Liver (tissue), 8 donors: ENCODE measurements at regions not wholly inside any gene's neighbourhood (a gene's known extent, or its start where the extent isn't known, plus 50 kb on each side); places are given as distances from the start of the nearest gene placed in this dataset.

ENCODE experiments used
- DNase-seq: peaks from one replicate; pipeline ENCODE4 v3.0.0-alpha.2; 2017; ENCODE audit warnings: low spot score
- H3K27ac ChIP-seq, 2 donors: one replicate each; pipeline ENCODE4 v1.7.0; 2013; ENCODE audit warnings: inconsistent platforms in 2 of 2, low read length in 2 of 2, control low read depth in 1 of 2, low read depth in 1 of 2, mild to moderate bottlenecking in 1 of 2
- H3K27me3 ChIP-seq, 4 donors: one replicate each; pipeline versions ENCODE4 v1.6.1 to v1.7.0; 2013; ENCODE audit warnings: low read length in 3 of 4, inconsistent platforms in 1 of 4, mild to moderate bottlenecking in 1 of 4, moderate library complexity in 1 of 4; ENCODE audit not compliant: control insufficient read depth in 4 of 4, insufficient read depth in 4 of 4
- H3K36me3 ChIP-seq, 4 donors: one replicate each; pipeline versions ENCODE4 v1.6.1 to v1.7.0; 2013; ENCODE audit warnings: low read length in 3 of 4, mild to moderate bottlenecking in 3 of 4, low read depth in 1 of 4, moderate library complexity in 1 of 4; ENCODE audit not compliant: control insufficient read depth in 4 of 4, insufficient read depth in 3 of 4
- H3K4me1 ChIP-seq, 4 donors: one replicate each; pipeline versions ENCODE4 v1.6.1 to v1.7.0; 2013; ENCODE audit warnings: low read length in 3 of 4, mild to moderate bottlenecking in 3 of 4, moderate library complexity in 1 of 4; ENCODE audit not compliant: control insufficient read depth in 4 of 4, insufficient read depth in 4 of 4
- H3K4me3 ChIP-seq, 3 donors: one replicate each; pipeline versions ENCODE4 v1.6.1 to v1.7.0; 2013; ENCODE audit warnings: low read length in 3 of 3, control low read depth in 1 of 3, low read depth in 1 of 3, mild to moderate bottlenecking in 1 of 3
- H3K9ac ChIP-seq, 2 donors: one replicate each; pipeline ENCODE4 v1.7.0; 2013; ENCODE audit warnings: low read length in 2 of 2, mild to moderate bottlenecking in 2 of 2, moderate library complexity in 2 of 2, control low read depth in 1 of 2, low read depth in 1 of 2
- H3K9me3 ChIP-seq, 4 donors: one replicate each; pipeline versions ENCODE4 v1.6.1 to v1.7.0; 2013; ENCODE audit warnings: low read length in 3 of 4; ENCODE audit not compliant: control insufficient read depth in 4 of 4
- EGR1 ChIP-seq, 2 donors: IDR thresholded peaks; 2 replicates each; pipeline ENCODE4 v1.6.1; 2016 to 2018; ENCODE audit warnings: antibody characterized with exemption in 2 of 2, low read depth in 2 of 2
- FOXA1 ChIP-seq: IDR thresholded peaks from 2 replicates; pipeline ENCODE4 v1.6.1; 2016; ENCODE audit warnings: antibody characterized with exemption
- FOXA2 ChIP-seq: IDR thresholded peaks from 2 replicates; pipeline ENCODE4 v1.6.1; 2016; ENCODE audit warnings: antibody characterized with exemption
- GABPA ChIP-seq, 2 donors: IDR thresholded peaks in 1 of 2; conservative IDR thresholded peaks in 1 of 2; 2 replicates each; pipeline ENCODE4 v1.6.1; 2016; ENCODE audit warnings: antibody characterized with exemption in 2 of 2, mild to moderate bottlenecking in 1 of 2, moderate library complexity in 1 of 2
- HNF4A ChIP-seq, 2 donors: conservative IDR thresholded peaks; 2 replicates each; pipeline ENCODE4 v1.6.1; 2016; ENCODE audit warnings: antibody characterized with exemption in 2 of 2, mild to moderate bottlenecking in 2 of 2
- HNF4G ChIP-seq: IDR thresholded peaks from 2 replicates; pipeline ENCODE4 v1.6.1; 2016; ENCODE audit warnings: antibody characterized with exemption
- JUND ChIP-seq, 2 donors: IDR thresholded peaks; 2 replicates each; pipeline ENCODE4 v1.6.1; 2016; ENCODE audit warnings: antibody characterized with exemption in 2 of 2
- NR2F2 ChIP-seq: IDR thresholded peaks from 2 replicates; pipeline ENCODE4 v1.6.1; 2016; ENCODE audit warnings: antibody characterized with exemption
- RAD21 ChIP-seq, 2 donors: IDR thresholded peaks; 2 replicates each; pipeline ENCODE4 v1.6.1; 2016; ENCODE audit warnings: antibody characterized with exemption in 2 of 2, mild to moderate bottlenecking in 2 of 2
- RXRA ChIP-seq, 2 donors: IDR thresholded peaks; 2 replicates each; pipeline ENCODE4 v1.6.1; 2017 to 2018; ENCODE audit warnings: antibody characterized with exemption in 2 of 2, mild to moderate bottlenecking in 1 of 2
- SP1 ChIP-seq: IDR thresholded peaks from 2 replicates; pipeline ENCODE4 v1.6.1; 2018; ENCODE audit warnings: antibody characterized with exemption, mild to moderate bottlenecking
- TAF1 ChIP-seq: conservative IDR thresholded peaks from 2 replicates; pipeline ENCODE4 v1.6.1; 2016; ENCODE audit warnings: antibody characterized with exemption, mild to moderate bottlenecking
- YY1 ChIP-seq: IDR thresholded peaks from 2 replicates; pipeline ENCODE4 v1.6.1; 2016; ENCODE audit warnings: antibody characterized with exemption, mild to moderate bottlenecking
- WGBS: extraction: QIAGEN DNeasy Blood & Tissue Kit; methylation state at CpG from one replicate; pipeline ENCODE4 v1.1.7; 2013; 5-methylcytosine and 5-hydroxymethylcytosine counted together
- TF ChIP-seq, protein P1 (sequence below): IDR thresholded peaks from 2 replicates; pipeline ENCODE4 v1.6.1; 2016; ENCODE audit warnings: antibody characterized with exemption
- TF ChIP-seq, protein P2 (sequence below): IDR thresholded peaks from 2 replicates; pipeline ENCODE4 v1.6.1; 2016; ENCODE audit warnings: antibody characterized with exemption, mild to moderate bottlenecking
- TF ChIP-seq, protein P3 (sequence below): IDR thresholded peaks from 2 replicates; pipeline ENCODE4 v1.6.1; 2016; ENCODE audit warnings: antibody characterized with exemption
- TF ChIP-seq, protein P4 (sequence below): fragments of 150-350 bp; IDR thresholded peaks from 2 replicates; pipeline ENCODE4 v1.5.1; 2017; ENCODE audit warnings: improper control_type of control experiment, low read depth, low read length; ENCODE audit not compliant: missing input control
- TF ChIP-seq, protein P5 (sequence below): IDR thresholded peaks from 2 replicates; pipeline ENCODE4 v1.6.1; 2016; ENCODE audit warnings: antibody characterized with exemption
- donor health status: healthy.
- donor health status: healthy.
- donor health status: healthy.
- donor health status: healthy.
- donor health status: healthy.

DNA sequence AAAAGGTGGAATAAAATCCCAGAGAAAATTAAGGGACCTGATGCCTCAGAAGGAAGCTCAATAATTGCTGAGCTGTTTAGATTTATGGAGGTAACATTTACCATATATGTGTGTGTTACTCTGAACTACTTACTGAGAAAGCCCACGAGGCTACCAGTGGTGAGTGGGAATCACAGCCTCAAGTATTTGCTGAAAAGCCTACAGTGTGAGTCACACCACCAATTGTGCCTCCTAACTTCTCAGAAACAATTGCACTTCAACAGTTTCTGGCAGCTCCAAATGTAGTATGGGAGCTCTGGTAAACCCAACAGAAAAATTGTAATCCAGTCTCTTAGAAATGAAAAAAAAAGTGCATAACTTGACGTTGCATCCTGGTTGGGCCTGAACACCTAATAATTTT, 551.6 kb downstream of the PRDM9 start (continued):
- TF ChIP-seq, protein P1, sequence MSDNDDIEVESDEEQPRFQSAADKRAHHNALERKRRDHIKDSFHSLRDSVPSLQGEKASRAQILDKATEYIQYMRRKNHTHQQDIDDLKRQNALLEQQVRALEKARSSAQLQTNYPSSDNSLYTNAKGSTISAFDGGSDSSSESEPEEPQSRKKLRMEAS, result no peak
- TF ChIP-seq HNF4G (no peak), NR2F2 (no peak), RAD21 (IDR thresholded peaks at IDR 0.05) (no peak), RXRA (IDR thresholded peaks at IDR 0.05) (no peak)

DNA sequence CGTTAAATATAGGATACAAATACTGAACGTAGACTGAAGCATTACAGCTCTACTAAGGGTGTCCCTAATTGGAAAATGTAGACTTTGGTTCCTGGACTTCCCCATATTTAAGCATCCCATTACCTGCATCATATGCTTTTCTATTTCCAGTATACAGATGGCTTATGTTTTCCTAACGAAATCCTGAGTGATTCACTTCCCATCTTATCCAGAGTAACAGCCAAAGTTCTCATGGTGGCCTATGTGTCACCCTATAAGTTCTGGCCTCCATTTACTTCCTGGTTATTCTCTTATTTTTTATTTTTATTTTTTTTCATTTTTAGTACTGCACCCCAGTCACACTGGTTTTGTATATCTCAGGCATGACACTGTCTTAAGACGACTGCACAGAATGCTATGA, 552.3 kb downstream of the PRDM9 start:
- H3K9me3 ChIP-seq, result no peaks in the 10 kb centered on the region
- DNase-seq, result no peak
- H3K4me1 ChIP-seq, result no peaks in the 10 kb centered on the region
- H3K27ac ChIP-seq, result no peak overlapping the region
- H3K9ac ChIP-seq, result no peak overlapping the region
- H3K27me3 ChIP-seq, result no peaks in the 10 kb centered on the region
- no peak overlapping the region for H3K4me3 ChIP-seq
- H3K36me3 ChIP-seq, result no peaks in the 10 kb centered on the region
- no peak for TF ChIP-seq RAD21 (IDR thresholded peaks at IDR 0.05)
- TF ChIP-seq FOXA1, result no peak
- no peak for TF ChIP-seq HNF4A (conservative IDR thresholded peaks at IDR 0.05)
- TF ChIP-seq GABPA (IDR thresholded peaks at IDR 0.05 in 1 of 2, conservative IDR thresholded peaks at IDR 0.05 in 1 of 2), result no peak
- TF ChIP-seq NR2F2, result no peak
- TF ChIP-seq, protein P1, result no peak
- no peak for TF ChIP-seq SP1
- no peak for TF ChIP-seq EGR1 (IDR thresholded peaks at IDR 0.05; ENCODE audit: low read depth in 2 of 2)
- TF ChIP-seq JUND (IDR thresholded peaks at IDR 0.05), result no peak
- TF ChIP-seq, protein P2, sequence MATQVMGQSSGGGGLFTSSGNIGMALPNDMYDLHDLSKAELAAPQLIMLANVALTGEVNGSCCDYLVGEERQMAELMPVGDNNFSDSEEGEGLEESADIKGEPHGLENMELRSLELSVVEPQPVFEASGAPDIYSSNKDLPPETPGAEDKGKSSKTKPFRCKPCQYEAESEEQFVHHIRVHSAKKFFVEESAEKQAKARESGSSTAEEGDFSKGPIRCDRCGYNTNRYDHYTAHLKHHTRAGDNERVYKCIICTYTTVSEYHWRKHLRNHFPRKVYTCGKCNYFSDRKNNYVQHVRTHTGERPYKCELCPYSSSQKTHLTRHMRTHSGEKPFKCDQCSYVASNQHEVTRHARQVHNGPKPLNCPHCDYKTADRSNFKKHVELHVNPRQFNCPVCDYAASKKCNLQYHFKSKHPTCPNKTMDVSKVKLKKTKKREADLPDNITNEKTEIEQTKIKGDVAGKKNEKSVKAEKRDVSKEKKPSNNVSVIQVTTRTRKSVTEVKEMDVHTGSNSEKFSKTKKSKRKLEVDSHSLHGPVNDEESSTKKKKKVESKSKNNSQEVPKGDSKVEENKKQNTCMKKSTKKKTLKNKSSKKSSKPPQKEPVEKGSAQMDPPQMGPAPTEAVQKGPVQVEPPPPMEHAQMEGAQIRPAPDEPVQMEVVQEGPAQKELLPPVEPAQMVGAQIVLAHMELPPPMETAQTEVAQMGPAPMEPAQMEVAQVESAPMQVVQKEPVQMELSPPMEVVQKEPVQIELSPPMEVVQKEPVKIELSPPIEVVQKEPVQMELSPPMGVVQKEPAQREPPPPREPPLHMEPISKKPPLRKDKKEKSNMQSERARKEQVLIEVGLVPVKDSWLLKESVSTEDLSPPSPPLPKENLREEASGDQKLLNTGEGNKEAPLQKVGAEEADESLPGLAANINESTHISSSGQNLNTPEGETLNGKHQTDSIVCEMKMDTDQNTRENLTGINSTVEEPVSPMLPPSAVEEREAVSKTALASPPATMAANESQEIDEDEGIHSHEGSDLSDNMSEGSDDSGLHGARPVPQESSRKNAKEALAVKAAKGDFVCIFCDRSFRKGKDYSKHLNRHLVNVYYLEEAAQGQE, result no peak
- no peak for TF ChIP-seq TAF1
- TF ChIP-seq YY1, result no peak
- no peak for TF ChIP-seq HNF4G
- TF ChIP-seq, protein P3, sequence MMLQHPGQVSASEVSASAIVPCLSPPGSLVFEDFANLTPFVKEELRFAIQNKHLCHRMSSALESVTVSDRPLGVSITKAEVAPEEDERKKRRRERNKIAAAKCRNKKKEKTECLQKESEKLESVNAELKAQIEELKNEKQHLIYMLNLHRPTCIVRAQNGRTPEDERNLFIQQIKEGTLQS, result no peak
- no peak for TF ChIP-seq RXRA (IDR thresholded peaks at IDR 0.05)
- TF ChIP-seq, protein P4, sequence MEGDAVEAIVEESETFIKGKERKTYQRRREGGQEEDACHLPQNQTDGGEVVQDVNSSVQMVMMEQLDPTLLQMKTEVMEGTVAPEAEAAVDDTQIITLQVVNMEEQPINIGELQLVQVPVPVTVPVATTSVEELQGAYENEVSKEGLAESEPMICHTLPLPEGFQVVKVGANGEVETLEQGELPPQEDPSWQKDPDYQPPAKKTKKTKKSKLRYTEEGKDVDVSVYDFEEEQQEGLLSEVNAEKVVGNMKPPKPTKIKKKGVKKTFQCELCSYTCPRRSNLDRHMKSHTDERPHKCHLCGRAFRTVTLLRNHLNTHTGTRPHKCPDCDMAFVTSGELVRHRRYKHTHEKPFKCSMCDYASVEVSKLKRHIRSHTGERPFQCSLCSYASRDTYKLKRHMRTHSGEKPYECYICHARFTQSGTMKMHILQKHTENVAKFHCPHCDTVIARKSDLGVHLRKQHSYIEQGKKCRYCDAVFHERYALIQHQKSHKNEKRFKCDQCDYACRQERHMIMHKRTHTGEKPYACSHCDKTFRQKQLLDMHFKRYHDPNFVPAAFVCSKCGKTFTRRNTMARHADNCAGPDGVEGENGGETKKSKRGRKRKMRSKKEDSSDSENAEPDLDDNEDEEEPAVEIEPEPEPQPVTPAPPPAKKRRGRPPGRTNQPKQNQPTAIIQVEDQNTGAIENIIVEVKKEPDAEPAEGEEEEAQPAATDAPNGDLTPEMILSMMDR, result no peak
- TF ChIP-seq, protein P5, sequence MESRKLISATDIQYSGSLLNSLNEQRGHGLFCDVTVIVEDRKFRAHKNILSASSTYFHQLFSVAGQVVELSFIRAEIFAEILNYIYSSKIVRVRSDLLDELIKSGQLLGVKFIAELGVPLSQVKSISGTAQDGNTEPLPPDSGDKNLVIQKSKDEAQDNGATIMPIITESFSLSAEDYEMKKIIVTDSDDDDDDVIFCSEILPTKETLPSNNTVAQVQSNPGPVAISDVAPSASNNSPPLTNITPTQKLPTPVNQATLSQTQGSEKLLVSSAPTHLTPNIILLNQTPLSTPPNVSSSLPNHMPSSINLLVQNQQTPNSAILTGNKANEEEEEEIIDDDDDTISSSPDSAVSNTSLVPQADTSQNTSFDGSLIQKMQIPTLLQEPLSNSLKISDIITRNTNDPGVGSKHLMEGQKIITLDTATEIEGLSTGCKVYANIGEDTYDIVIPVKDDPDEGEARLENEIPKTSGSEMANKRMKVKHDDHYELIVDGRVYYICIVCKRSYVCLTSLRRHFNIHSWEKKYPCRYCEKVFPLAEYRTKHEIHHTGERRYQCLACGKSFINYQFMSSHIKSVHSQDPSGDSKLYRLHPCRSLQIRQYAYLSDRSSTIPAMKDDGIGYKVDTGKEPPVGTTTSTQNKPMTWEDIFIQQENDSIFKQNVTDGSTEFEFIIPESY, result no peak
- TF ChIP-seq FOXA2, result no peak
- WGBS, result 79% methylated on average over 4 of the region's 4 CpGs
